IPS-20b (cell line): ENCODE measurements at regions not wholly inside any gene's neighbourhood (a gene's known extent, or its start where the extent isn't known, plus 50 kb on each side); places are given as distances from the start of the nearest gene placed in this dataset.

ENCODE experiments used
- H3K27ac ChIP-seq: one replicate; pipeline ENCODE4 v1.5.1; 2013; ENCODE audit warnings: low read length
- H3K27me3 ChIP-seq: 2 replicates; pipeline ENCODE4 v1.6.1; 2013; ENCODE audit warnings: mild to moderate bottlenecking, low read length, inconsistent platforms; ENCODE audit not compliant: insufficient read depth
- H3K36me3 ChIP-seq: 2 replicates; pipeline ENCODE4 v1.6.1; 2013; ENCODE audit warnings: low read depth, mild to moderate bottlenecking, inconsistent platforms, low read length, moderate library complexity; ENCODE audit not compliant: insufficient read depth
- H3K4me1 ChIP-seq: 2 replicates; pipeline ENCODE4 v1.6.1; 2013; ENCODE audit warnings: mild to moderate bottlenecking, control low read depth, inconsistent platforms, low read length, moderate library complexity; ENCODE audit not compliant: insufficient read depth
- H3K4me3 ChIP-seq: 2 replicates; pipeline ENCODE4 v1.5.1; 2013; ENCODE audit warnings: mild to moderate bottlenecking, low read length, inconsistent platforms
- H3K9ac ChIP-seq: 2 replicates; pipeline ENCODE4 v1.6.1; 2013; ENCODE audit warnings: low read depth, mild to moderate bottlenecking, inconsistent platforms, low read length, moderate library complexity
- H3K9me3 ChIP-seq: 2 replicates; pipeline ENCODE4 v1.6.1; 2013; ENCODE audit warnings: mild to moderate bottlenecking, low read depth, low read length, inconsistent platforms; ENCODE audit not compliant: insufficient read depth

- no peaks in the 10 kb centered on the region for H3K36me3 ChIP-seq
- H3K27me3 ChIP-seq = no peaks in the 10 kb centered on the region
- H3K4me3 ChIP-seq = no peak overlapping the region
- H3K27ac ChIP-seq = no peak overlapping the region
- H3K9ac ChIP-seq = no peak overlapping the region
- no peaks in the 10 kb centered on the region for H3K4me1 ChIP-seq
- no peaks in the 10 kb centered on the region for H3K9me3 ChIP-seq
Observed at GRCh38 chr18:22639026-22639463, 221.3 kb upstream of the CTAGE1 start.

- no peaks in the 10 kb centered on the region for H3K4me1 ChIP-seq
- H3K4me3 ChIP-seq = no peak overlapping the region
- no peak overlapping the region for H3K9ac ChIP-seq
- no peaks in the 10 kb centered on the region for H3K36me3 ChIP-seq
- H3K27me3 ChIP-seq = no peaks in the 10 kb centered on the region
- no peaks in the 10 kb centered on the region for H3K9me3 ChIP-seq
- H3K27ac ChIP-seq = no peak overlapping the region
Observed at GRCh38 chr18:22639561-22639960, 221.8 kb upstream of the CTAGE1 start.

GRCh38 chr18:22640281-22640842 is 222.6 kb upstream of the CTAGE1 start:
- Histone ChIP-seq H3K9me3 (no peaks in the 10 kb centered on the region), H3K9ac (no peak overlapping the region), H3K36me3 (no peaks in the 10 kb centered on the region), H3K4me3 (no peak overlapping the region), H3K4me1 (no peaks in the 10 kb centered on the region), H3K27me3 (no peaks in the 10 kb centered on the region), H3K27ac (no peak overlapping the region)

- H3K4me3 ChIP-seq = no peak overlapping the region
- no peaks in the 10 kb centered on the region for H3K9me3 ChIP-seq
- no peak overlapping the region for H3K27ac ChIP-seq
- no peak overlapping the region for H3K9ac ChIP-seq
- H3K4me1 ChIP-seq = no peaks in the 10 kb centered on the region
- H3K36me3 ChIP-seq = no peaks in the 10 kb centered on the region
- H3K27me3 ChIP-seq = no peaks in the 10 kb centered on the region
Observed at GRCh38 chr18:22641958-22642357, 224.2 kb upstream of the CTAGE1 start.

- Histone ChIP-seq H3K27ac (no peak overlapping the region), H3K9ac (no peak overlapping the region), H3K9me3 (no peaks in the 10 kb centered on the region), H3K27me3 (no peaks in the 10 kb centered on the region), H3K36me3 (no peaks in the 10 kb centered on the region), H3K4me1 (no peaks in the 10 kb centered on the region), H3K4me3 (no peak overlapping the region)
Observed at GRCh38 chr18:22643731-22644130, 226.0 kb upstream of the CTAGE1 start.

- no peak overlapping the region for H3K9ac ChIP-seq
- no peak overlapping the region for H3K4me3 ChIP-seq
- no peak overlapping the region for H3K27ac ChIP-seq
- H3K36me3 ChIP-seq = no peaks in the 10 kb centered on the region
- H3K4me1 ChIP-seq = no peaks in the 10 kb centered on the region
- no peaks in the 10 kb centered on the region for H3K27me3 ChIP-seq
- no peaks in the 10 kb centered on the region for H3K9me3 ChIP-seq
Observed at GRCh38 chr18:22650247-22650646, 232.5 kb upstream of the CTAGE1 start.

GRCh38 chr18:22657619-22658018 is 239.9 kb upstream of the CTAGE1 start:
- Histone ChIP-seq H3K9me3 (peaks cover 10% of the 10 kb centered on the region), H3K9ac (no peak overlapping the region), H3K4me3 (no peak overlapping the region), H3K4me1 (no peaks in the 10 kb centered on the region), H3K27ac (no peak overlapping the region), H3K36me3 (no peaks in the 10 kb centered on the region), H3K27me3 (no peaks in the 10 kb centered on the region)

- Histone ChIP-seq H3K27ac (no peak overlapping the region), H3K36me3 (no peaks in the 10 kb centered on the region), H3K9ac (no peak overlapping the region), H3K9me3 (peaks cover 15% of the 10 kb centered on the region), H3K27me3 (no peaks in the 10 kb centered on the region), H3K4me1 (no peaks in the 10 kb centered on the region), H3K4me3 (no peak overlapping the region)
Observed at GRCh38 chr18:22658318-22658717, 240.6 kb upstream of the CTAGE1 start.

GRCh38 chr18:22663378-22663777 is 245.7 kb upstream of the CTAGE1 start:
- Histone ChIP-seq H3K9ac (no peak overlapping the region), H3K36me3 (no peaks in the 10 kb centered on the region)

GRCh38 chr18:22666411-22666940 is 248.8 kb upstream of the CTAGE1 start:
- no peaks in the 10 kb centered on the region for H3K36me3 ChIP-seq
- H3K27me3 ChIP-seq = no peaks in the 10 kb centered on the region
- no peak overlapping the region for H3K9ac ChIP-seq
- H3K9me3 ChIP-seq = peaks cover 14% of the 10 kb centered on the region
- H3K4me3 ChIP-seq = no peak overlapping the region
- H3K4me1 ChIP-seq = no peaks in the 10 kb centered on the region
- H3K27ac ChIP-seq = no peak overlapping the region

More at GRCh38 chr18:22663378-22663777, 245.7 kb upstream of the CTAGE1 start:
- Histone ChIP-seq H3K9me3 (peaks cover 14% of the 10 kb centered on the region), H3K27me3 (no peaks in the 10 kb centered on the region), H3K4me3 (no peak overlapping the region), H3K4me1 (no peaks in the 10 kb centered on the region), H3K27ac (no peak overlapping the region)

- Histone ChIP-seq H3K9ac (no peak overlapping the region), H3K9me3 (peaks cover 14% of the 10 kb centered on the region), H3K27ac (no peak overlapping the region), H3K4me3 (no peak overlapping the region), H3K36me3 (no peaks in the 10 kb centered on the region), H3K4me1 (no peaks in the 10 kb centered on the region), H3K27me3 (no peaks in the 10 kb centered on the region)
Observed at GRCh38 chr18:22667156-22667555, 249.4 kb upstream of the CTAGE1 start.

GRCh38 chr18:22667616-22668422 is 250.1 kb upstream of the CTAGE1 start:
- no peak overlapping the region for H3K4me3 ChIP-seq
- H3K27ac ChIP-seq = no peak overlapping the region
- H3K9ac ChIP-seq = no peak overlapping the region
- no peaks in the 10 kb centered on the region for H3K27me3 ChIP-seq
- peaks cover 10% of the 10 kb centered on the region for H3K9me3 ChIP-seq
- no peaks in the 10 kb centered on the region for H3K4me1 ChIP-seq
- H3K36me3 ChIP-seq = no peaks in the 10 kb centered on the region
